Loucy (cell line): ENCODE measurements at regions not wholly inside any gene's neighbourhood (a gene's known extent, or its start where the extent isn't known, plus 50 kb on each side); places are given as distances from the start of the nearest gene placed in this dataset.

Source experiments
- CTCF ChIP-seq: fragments of 200-600 bp; sonication (generic); conservative IDR thresholded peaks from 2 replicates; pipeline ENCODE4 v1.5.1; 2014; ENCODE audit warnings: mild to moderate bottlenecking, antibody characterized with exemption, low read length
- EZH2phosphoT487 ChIP-seq: fragments of 200-600 bp; IDR thresholded peaks from 2 replicates; pipeline ENCODE4 v1.6.1; 2018; ENCODE audit warnings: antibody characterized with exemption, mild to moderate bottlenecking, moderate library complexity, borderline replicate concordance

- TF ChIP-seq CTCF (no peak), EZH2phosphoT487 (no peak)
Measured at GRCh38 chr12:67578976-67579661, 69.4 kb upstream of the DYRK2 start.
